Activated T-helper 2 cell treated with anti-CD3 and anti-CD28 coated beads, Interferon-gamma antibody, Interleukin-2, Interleukin-4, amounts not matched to agents 10 μg/mL and 5 μg/mL and 100 μg/mL, durations not matched to agents 14 hours and 24 hours and 36 hours (primary cell): ENCODE measurements at regions not wholly inside any gene's neighbourhood (a gene's known extent, or its start where the extent isn't known, plus 50 kb on each side); places are given as distances from the start of the nearest gene placed in this dataset.

Experiments
- DNase-seq: peaks from one replicate; pipeline ENCODE4 v3.0.0; 2021; ENCODE audit warnings: low spot score
- H3K27ac Mint-ChIP-seq: one replicate; pipeline ENCODE4 v1.8.0; 2021; ENCODE audit warnings: mixed read lengths
- H3K27me3 Mint-ChIP-seq: one replicate; pipeline ENCODE4 v1.8.0; 2021; ENCODE audit warnings: low read depth, mixed read lengths
- H3K36me3 Mint-ChIP-seq: one replicate; pipeline ENCODE4 v1.8.0; 2021; ENCODE audit warnings: low read depth, mixed read lengths
- H3K4me1 Mint-ChIP-seq: one replicate; pipeline ENCODE4 v1.8.0; 2021; ENCODE audit warnings: low read depth, mixed read lengths
- H3K4me3 Mint-ChIP-seq: one replicate; pipeline ENCODE4 v1.8.0; 2021; ENCODE audit warnings: low read depth, mild to moderate bottlenecking, moderate library complexity, mixed read lengths
- H3K9me3 Mint-ChIP-seq: one replicate; pipeline ENCODE4 v1.8.0; 2021; ENCODE audit warnings: mixed read lengths
- intact Hi-C: fragments of 100-400 bp; cut with micrococcal nuclease; formaldehyde crosslinking; loops from one replicate; pipeline ENCODE4 v1.15.1; 2023

GRCh38 chr10:42973870-42974692 lies 102.8 kb upstream of the RET start:
- no peaks in the 10 kb centered on the region for H3K4me1 Mint-ChIP-seq
- no peak overlapping the region for H3K27ac Mint-ChIP-seq
- no peak for DNase-seq
- no peaks in the 10 kb centered on the region for H3K9me3 Mint-ChIP-seq
- no peaks in the 10 kb centered on the region for H3K36me3 Mint-ChIP-seq
- H3K4me3 Mint-ChIP-seq = no peak overlapping the region
- intact Hi-C loops = no loop called here
- H3K27me3 Mint-ChIP-seq = no peaks in the 10 kb centered on the region

- no peaks in the 10 kb centered on the region for H3K9me3 Mint-ChIP-seq
- H3K27ac Mint-ChIP-seq = no peak overlapping the region
- no peak for DNase-seq
- H3K4me1 Mint-ChIP-seq = no peaks in the 10 kb centered on the region
- intact Hi-C loops = no loop called here
- H3K27me3 Mint-ChIP-seq = no peaks in the 10 kb centered on the region
- H3K36me3 Mint-ChIP-seq = no peaks in the 10 kb centered on the region
- H3K4me3 Mint-ChIP-seq = no peak overlapping the region
These were observed 102.2 kb upstream of the RET start for GRCh38 chr10:42974693-42975002.

GRCh38 chr10:42975005-42975493 lies 101.8 kb upstream of the RET start:
- intact Hi-C loops = no loop called here
- H3K27me3 Mint-ChIP-seq = no peaks in the 10 kb centered on the region
- H3K9me3 Mint-ChIP-seq = no peaks in the 10 kb centered on the region
- H3K4me1 Mint-ChIP-seq = no peaks in the 10 kb centered on the region
- H3K4me3 Mint-ChIP-seq = no peak overlapping the region
- no peaks in the 10 kb centered on the region for H3K36me3 Mint-ChIP-seq
- no peak for DNase-seq
- no peak overlapping the region for H3K27ac Mint-ChIP-seq

GRCh38 chr10:42975558-42976340 lies 101.1 kb upstream of the RET start:
- Mint-ChIP-seq H3K27ac (no peak overlapping the region), H3K4me1 (no peaks in the 10 kb centered on the region), H3K36me3 (no peaks in the 10 kb centered on the region), H3K9me3 (no peaks in the 10 kb centered on the region), H3K27me3 (no peaks in the 10 kb centered on the region), H3K4me3 (no peak overlapping the region)
- no peak for DNase-seq
- intact Hi-C loops = no loop called here

GRCh38 chr10:42976351-42977031 lies 100.4 kb upstream of the RET start:
- no peak overlapping the region for H3K4me3 Mint-ChIP-seq
- H3K4me1 Mint-ChIP-seq = no peaks in the 10 kb centered on the region
- DNase-seq = no peak
- no peak overlapping the region for H3K27ac Mint-ChIP-seq
- H3K9me3 Mint-ChIP-seq = no peaks in the 10 kb centered on the region
- H3K27me3 Mint-ChIP-seq = no peaks in the 10 kb centered on the region
- intact Hi-C loops = no loop called here
- H3K36me3 Mint-ChIP-seq = no peaks in the 10 kb centered on the region

- Mint-ChIP-seq H3K27me3 (no peaks in the 10 kb centered on the region), H3K9me3 (no peaks in the 10 kb centered on the region), H3K4me3 (no peak overlapping the region), H3K36me3 (no peaks in the 10 kb centered on the region), H3K4me1 (no peaks in the 10 kb centered on the region), H3K27ac (no peak overlapping the region)
- DNase-seq = no peak
- intact Hi-C loops = no loop called here
These were observed 99.8 kb upstream of the RET start for GRCh38 chr10:42977032-42977416.

- Mint-ChIP-seq H3K27me3 (no peaks in the 10 kb centered on the region), H3K4me1 (no peaks in the 10 kb centered on the region), H3K4me3 (no peak overlapping the region), H3K36me3 (no peaks in the 10 kb centered on the region), H3K27ac (no peak overlapping the region), H3K9me3 (no peaks in the 10 kb centered on the region)
- intact Hi-C loops = no loop called here
- DNase-seq = no peak
These were observed 97.7 kb upstream of the RET start for GRCh38 chr10:42979181-42979580.

GRCh38 chr10:42979721-42980467 lies 97.0 kb upstream of the RET start:
- no peak overlapping the region for H3K4me3 Mint-ChIP-seq
- H3K27ac Mint-ChIP-seq = no peak overlapping the region
- no peak for DNase-seq
- H3K27me3 Mint-ChIP-seq = no peaks in the 10 kb centered on the region
- H3K36me3 Mint-ChIP-seq = no peaks in the 10 kb centered on the region
- intact Hi-C loops = no loop called here
- no peaks in the 10 kb centered on the region for H3K4me1 Mint-ChIP-seq
- H3K9me3 Mint-ChIP-seq = no peaks in the 10 kb centered on the region

GRCh38 chr10:42980553-42981357 lies 96.1 kb upstream of the RET start:
- H3K4me3 Mint-ChIP-seq = no peak overlapping the region
- no peaks in the 10 kb centered on the region for H3K4me1 Mint-ChIP-seq
- no peaks in the 10 kb centered on the region for H3K9me3 Mint-ChIP-seq
- H3K27ac Mint-ChIP-seq = no peak overlapping the region
- no peaks in the 10 kb centered on the region for H3K27me3 Mint-ChIP-seq
- DNase-seq = no peak
- no peaks in the 10 kb centered on the region for H3K36me3 Mint-ChIP-seq
- intact Hi-C loops = no loop called here

- DNase-seq = peak; percentile 7
- Mint-ChIP-seq H3K27me3 (no peaks in the 10 kb centered on the region), H3K4me1 (no peaks in the 10 kb centered on the region), H3K27ac (no peak overlapping the region), H3K4me3 (no peak overlapping the region), H3K9me3 (no peaks in the 10 kb centered on the region), H3K36me3 (no peaks in the 10 kb centered on the region)
- intact Hi-C loops = no loop called here
These were observed 95.3 kb upstream of the RET start for GRCh38 chr10:42981358-42982236.

GRCh38 chr10:42982891-42983506 lies 93.9 kb upstream of the RET start:
- H3K36me3 Mint-ChIP-seq = no peaks in the 10 kb centered on the region
- peak; percentile 6 for DNase-seq
- H3K4me3 Mint-ChIP-seq = no peak overlapping the region
- no peak overlapping the region for H3K27ac Mint-ChIP-seq
- H3K4me1 Mint-ChIP-seq = no peaks in the 10 kb centered on the region
- no peaks in the 10 kb centered on the region for H3K27me3 Mint-ChIP-seq
- intact Hi-C loops = no loop called here
- H3K9me3 Mint-ChIP-seq = no peaks in the 10 kb centered on the region
